WERI-Rb-1 (cell line): ENCODE measurements at regions not wholly inside any gene's neighbourhood (a gene's known extent, or its start where the extent isn't known, plus 50 kb on each side); places are given as distances from the start of the nearest gene placed in this dataset.

ENCODE experiments used
- DNase-seq: peaks from one replicate; pipeline ENCODE4 v3.0.0-alpha.2; 2020
- H3K27ac ChIP-seq: fragments of 250-450 bp; sonication (Bioruptor Pico); 2 replicates; pipeline ENCODE4 v1.5.1; 2020; ENCODE audit warnings: mild to moderate bottlenecking, moderate library complexity
- H3K27me3 ChIP-seq: fragments of 250-450 bp; sonication (Bioruptor Pico); 2 replicates; pipeline ENCODE4 v1.5.1; 2021; ENCODE audit warnings: mild to moderate bottlenecking, low read depth, moderate library complexity; ENCODE audit not compliant: insufficient read depth, severe bottlenecking
- H3K36me3 ChIP-seq: fragments of 250-450 bp; sonication (Bioruptor Pico); 2 replicates; pipeline ENCODE4 v1.5.1; 2020; ENCODE audit warnings: mild to moderate bottlenecking, moderate library complexity
- H3K4me3 ChIP-seq: 2 replicates; pipeline ENCODE4 v1.5.1; 2011; ENCODE audit warnings: low read depth, mild to moderate bottlenecking, control low read depth, low read length
- H3K9me3 ChIP-seq: fragments of 250-450 bp; sonication (Bioruptor Pico); 2 replicates; pipeline ENCODE4 v1.5.1; 2021; ENCODE audit warnings: mild to moderate bottlenecking, moderate library complexity; ENCODE audit not compliant: severe bottlenecking
- TF ChIP-seq, protein P1 (sequence below): IDR thresholded peaks from 2 replicates; pipeline ENCODE4 v1.5.1; 2011; ENCODE audit warnings: low read depth, mild to moderate bottlenecking, control low read depth, inconsistent platforms, low read length

DNA sequence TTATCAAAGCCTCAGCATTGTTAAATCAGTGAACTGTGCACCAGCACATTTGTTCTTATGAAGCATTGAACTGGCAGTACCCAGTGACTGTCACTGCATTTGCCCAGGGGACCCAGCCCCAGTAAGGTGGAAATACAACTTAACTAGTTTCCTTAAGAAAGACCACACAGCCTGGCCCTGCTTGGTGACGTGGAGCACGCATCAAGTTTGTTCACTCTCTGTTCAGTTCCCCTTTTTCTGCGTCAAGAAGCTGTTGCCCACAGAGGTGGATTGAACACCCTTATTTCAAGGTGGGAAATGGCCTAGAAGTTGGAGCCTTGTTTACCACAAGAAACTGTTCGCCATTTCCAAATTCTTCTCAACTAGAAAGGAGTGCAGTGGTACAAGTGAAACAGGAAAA, 69.9 kb upstream of the AGBL1 start:
- Histone ChIP-seq H3K4me3 (no peak overlapping the region), H3K27ac (no peak overlapping the region), H3K9me3 (no peaks in the 10 kb centered on the region), H3K36me3 (no peaks in the 10 kb centered on the region), H3K27me3 (no peaks in the 10 kb centered on the region)
- TF ChIP-seq, protein P1, sequence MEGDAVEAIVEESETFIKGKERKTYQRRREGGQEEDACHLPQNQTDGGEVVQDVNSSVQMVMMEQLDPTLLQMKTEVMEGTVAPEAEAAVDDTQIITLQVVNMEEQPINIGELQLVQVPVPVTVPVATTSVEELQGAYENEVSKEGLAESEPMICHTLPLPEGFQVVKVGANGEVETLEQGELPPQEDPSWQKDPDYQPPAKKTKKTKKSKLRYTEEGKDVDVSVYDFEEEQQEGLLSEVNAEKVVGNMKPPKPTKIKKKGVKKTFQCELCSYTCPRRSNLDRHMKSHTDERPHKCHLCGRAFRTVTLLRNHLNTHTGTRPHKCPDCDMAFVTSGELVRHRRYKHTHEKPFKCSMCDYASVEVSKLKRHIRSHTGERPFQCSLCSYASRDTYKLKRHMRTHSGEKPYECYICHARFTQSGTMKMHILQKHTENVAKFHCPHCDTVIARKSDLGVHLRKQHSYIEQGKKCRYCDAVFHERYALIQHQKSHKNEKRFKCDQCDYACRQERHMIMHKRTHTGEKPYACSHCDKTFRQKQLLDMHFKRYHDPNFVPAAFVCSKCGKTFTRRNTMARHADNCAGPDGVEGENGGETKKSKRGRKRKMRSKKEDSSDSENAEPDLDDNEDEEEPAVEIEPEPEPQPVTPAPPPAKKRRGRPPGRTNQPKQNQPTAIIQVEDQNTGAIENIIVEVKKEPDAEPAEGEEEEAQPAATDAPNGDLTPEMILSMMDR = no peak
- no peak for DNase-seq

DNA sequence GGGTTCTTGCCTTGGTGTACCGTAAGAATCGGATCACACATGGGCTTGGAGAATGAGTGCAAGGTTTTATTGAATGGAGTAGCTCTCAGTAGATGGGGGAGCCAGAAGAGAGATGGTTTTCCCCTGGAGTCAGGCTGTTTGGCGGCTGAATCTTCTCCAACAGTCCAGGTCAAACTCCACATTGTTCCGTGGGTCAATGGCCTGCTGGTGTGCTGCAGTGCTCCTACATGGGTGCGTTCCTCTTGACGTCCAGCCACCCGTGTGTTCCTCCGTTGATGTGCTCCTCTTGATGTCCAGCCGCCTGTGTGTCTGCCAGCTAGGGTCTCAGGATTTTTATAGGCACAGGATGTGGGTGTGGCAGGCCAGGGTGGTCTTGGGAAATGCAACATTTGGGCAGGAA, 69.3 kb upstream of the AGBL1 start:
- Histone ChIP-seq H3K9me3 (no peaks in the 10 kb centered on the region), H3K36me3 (no peaks in the 10 kb centered on the region), H3K27ac (no peak overlapping the region), H3K27me3 (no peaks in the 10 kb centered on the region), H3K4me3 (no peak overlapping the region)
- TF ChIP-seq, protein P1 = no peak
- DNase-seq = no peak

DNA sequence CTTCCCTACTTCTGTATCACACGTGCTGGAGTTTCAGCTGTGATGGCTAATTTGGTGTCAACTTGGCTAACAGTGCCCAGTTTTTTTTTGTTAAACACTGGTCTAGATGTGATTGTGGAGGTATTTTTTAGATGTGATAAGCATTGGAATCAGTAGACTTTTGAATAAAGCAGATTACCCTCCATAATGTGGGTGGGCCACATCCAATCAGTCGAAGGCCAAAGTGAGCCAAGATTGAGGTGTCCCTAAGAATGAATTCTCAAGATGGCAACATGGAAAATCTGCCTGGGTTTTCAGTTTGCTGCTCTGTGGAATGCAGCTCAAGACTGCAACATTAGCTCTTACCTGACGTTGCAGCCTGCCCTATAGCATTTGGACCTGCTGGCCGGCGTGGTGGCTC, 68.8 kb upstream of the AGBL1 start:
- H3K27ac ChIP-seq = no peak overlapping the region
- H3K9me3 ChIP-seq = no peaks in the 10 kb centered on the region
- DNase-seq = no peak
- H3K4me3 ChIP-seq = no peak overlapping the region
- H3K36me3 ChIP-seq = no peaks in the 10 kb centered on the region
- TF ChIP-seq, protein P1 = no peak
- no peaks in the 10 kb centered on the region for H3K27me3 ChIP-seq

DNA sequence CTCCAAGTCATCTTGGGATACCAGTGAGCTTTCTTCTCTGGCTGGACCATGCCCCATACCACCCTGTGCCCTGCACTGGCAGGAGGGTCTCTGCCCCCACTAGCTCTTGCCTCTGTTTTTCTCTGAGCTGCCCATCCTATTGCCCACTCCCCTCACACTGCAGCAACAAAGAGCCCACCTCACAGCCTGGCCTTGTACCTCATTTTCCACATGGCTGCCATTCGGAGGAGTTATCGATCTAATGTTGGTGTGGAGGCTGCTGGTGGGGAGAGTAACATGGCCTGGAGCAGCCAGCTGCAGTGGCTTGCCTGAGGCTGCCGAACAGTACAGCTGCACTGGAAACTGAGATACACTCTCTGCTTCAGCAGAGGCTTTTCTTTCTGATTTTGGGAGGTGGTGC, 65.7 kb upstream of the AGBL1 start:
- H3K27me3 ChIP-seq = no peaks in the 10 kb centered on the region
- no peak for DNase-seq
- TF ChIP-seq, protein P1 = no peak
- H3K9me3 ChIP-seq = no peaks in the 10 kb centered on the region
- H3K27ac ChIP-seq = no peak overlapping the region
- H3K36me3 ChIP-seq = no peaks in the 10 kb centered on the region
- H3K4me3 ChIP-seq = no peak overlapping the region

DNA sequence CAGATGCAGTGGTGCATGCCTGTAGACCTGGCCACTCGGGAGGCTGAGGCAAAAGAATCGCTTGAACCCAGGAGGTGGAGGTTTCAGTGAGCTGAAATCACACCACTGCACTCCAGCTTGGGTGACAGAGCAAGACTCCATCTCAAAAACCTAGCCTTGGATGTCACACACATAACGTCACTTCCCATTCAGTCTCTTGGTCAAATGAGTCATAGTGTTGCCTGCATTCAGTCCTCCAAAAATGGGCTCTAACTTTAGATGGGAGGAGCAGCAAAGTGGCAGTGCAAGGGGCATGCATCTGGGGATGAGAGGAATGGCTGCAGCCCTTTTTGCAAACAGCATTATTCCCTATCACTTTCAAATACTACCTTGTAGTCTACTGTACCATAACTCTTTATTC, 62.9 kb upstream of the AGBL1 start:
- no peaks in the 10 kb centered on the region for H3K9me3 ChIP-seq
- no peaks in the 10 kb centered on the region for H3K36me3 ChIP-seq
- H3K27me3 ChIP-seq = no peaks in the 10 kb centered on the region
- TF ChIP-seq, protein P1 = no peak
- no peak overlapping the region for H3K4me3 ChIP-seq
- no peak overlapping the region for H3K27ac ChIP-seq
- no peak for DNase-seq

DNA sequence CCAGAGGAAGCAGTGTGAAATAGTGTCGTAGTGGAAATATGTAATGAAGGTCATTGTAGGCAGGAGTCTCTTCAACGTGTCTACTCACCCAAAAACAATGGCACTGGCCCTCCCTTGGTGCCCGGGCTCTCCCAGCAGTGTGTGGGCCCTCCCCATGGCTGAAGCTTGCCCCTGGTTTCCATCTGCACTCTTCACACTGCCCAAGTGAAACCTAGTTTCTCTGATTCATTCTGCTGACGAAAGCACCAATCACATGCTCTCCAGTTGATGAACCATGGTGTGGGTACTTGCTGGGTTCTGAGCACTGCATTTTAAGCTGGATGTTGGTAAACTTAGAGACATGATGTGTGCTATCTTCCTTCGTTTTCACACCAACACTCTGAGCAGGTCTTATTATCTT, 61.0 kb upstream of the AGBL1 start:
- H3K27ac ChIP-seq = no peak overlapping the region
- TF ChIP-seq, protein P1 = no peak
- no peaks in the 10 kb centered on the region for H3K27me3 ChIP-seq
- DNase-seq = no peak
- H3K36me3 ChIP-seq = no peaks in the 10 kb centered on the region
- no peaks in the 10 kb centered on the region for H3K9me3 ChIP-seq
- H3K4me3 ChIP-seq = no peak overlapping the region
